CD14-positive monocyte (primary cell): ENCODE measurements at regions not wholly inside any gene's neighbourhood (a gene's known extent, or its start where the extent isn't known, plus 50 kb on each side); places are given as distances from the start of the nearest gene placed in this dataset.

Source experiments
- DNase-seq, 3 donors: peaks; one replicate each; pipeline ENCODE4 v3.0.0-alpha.2; 2011 to 2022
- H2AFZ ChIP-seq: 2 replicates; pipeline ENCODE4 v1.6.0; 2012; ENCODE audit warnings: mild to moderate bottlenecking, low read depth, low read length, inconsistent platforms; ENCODE audit not compliant: insufficient read depth, poor library complexity, severe bottlenecking
- H3K27ac ChIP-seq, 2 donors: 1 replicate in 1 of 2; 2 replicates in 1 of 2; pipeline ENCODE4 v1.5.1; 2012 to 2013; ENCODE audit warnings: low read length in 2 of 2, control low read depth in 1 of 2, inconsistent platforms in 1 of 2, low read depth in 1 of 2, mild to moderate bottlenecking in 1 of 2
- H3K27me3 ChIP-seq, 2 donors: one replicate each; pipeline versions ENCODE4 v1.6.0 to v1.6.1; 2011 to 2013; ENCODE audit warnings: low read length in 2 of 2; ENCODE audit not compliant: control insufficient read depth in 2 of 2, insufficient read depth in 2 of 2
- H3K36me3 ChIP-seq, 2 donors: replicated peaks in 1 of 2; 1 replicate in 1 of 2; 2 replicates in 1 of 2; pipeline versions ENCODE4 v1.5.1 to v1.6.1; 2012 to 2013; ENCODE audit warnings: low read length in 2 of 2, control low read depth in 1 of 2, inconsistent platforms in 1 of 2, mild to moderate bottlenecking in 1 of 2; ENCODE audit not compliant: insufficient read depth in 2 of 2, control insufficient read depth in 1 of 2
- H3K4me1 ChIP-seq, 2 donors: 1 replicate in 1 of 2; 2 replicates in 1 of 2; pipeline versions ENCODE4 v1.5.1 to v1.6.1; 2012 to 2013; ENCODE audit warnings: low read length in 2 of 2, control low read depth in 1 of 2, inconsistent platforms in 1 of 2, mild to moderate bottlenecking in 1 of 2, moderate library complexity in 1 of 2; ENCODE audit not compliant: insufficient read depth in 2 of 2, control insufficient read depth in 1 of 2
- H3K4me2 ChIP-seq: replicated peaks from 2 replicates; pipeline ENCODE3; 2012; ENCODE audit warnings: low read length, moderate library complexity, mild to moderate bottlenecking; ENCODE audit not compliant: poor library complexity, severe bottlenecking; ENCODE audit errors: extremely low read depth
- H3K4me3 ChIP-seq, 3 experiments: fragments of 200-600 bp in 1 of 3; sonication (generic) in 1 of 3; replicated peaks in 1 of 3; 1 replicate in 2 of 3; 2 replicates in 1 of 3; pipeline ENCODE4 v1.5.1; 2011 to 2013; ENCODE audit warnings: low read length in 3 of 3, mild to moderate bottlenecking in 3 of 3, control low read depth in 2 of 3, low read depth in 2 of 3, inconsistent platforms in 1 of 3, moderate library complexity in 1 of 3
- H3K79me2 ChIP-seq: 2 replicates; pipeline ENCODE4 v1.6.0; 2012; ENCODE audit warnings: mild to moderate bottlenecking, control low read depth, inconsistent platforms, low read length, moderate library complexity; ENCODE audit not compliant: insufficient read depth
- H3K9ac ChIP-seq: 2 replicates; pipeline ENCODE4 v1.6.0; 2017; ENCODE audit warnings: low read length, mild to moderate bottlenecking; ENCODE audit not compliant: insufficient read depth, poor library complexity, severe bottlenecking
- H3K9me3 ChIP-seq, 2 donors: replicated peaks in 1 of 2; 1 replicate in 1 of 2; 2 replicates in 1 of 2; pipeline versions ENCODE4 v1.5.1 to v1.6.1; 2012 to 2013; ENCODE audit warnings: low read length in 2 of 2, control low read depth in 1 of 2; ENCODE audit not compliant: control insufficient read depth in 1 of 2, insufficient read depth in 1 of 2
- H4K20me1 ChIP-seq: 2 replicates; pipeline ENCODE4 v1.6.0; 2012; ENCODE audit warnings: mild to moderate bottlenecking, low read length, control low read depth, moderate library complexity; ENCODE audit not compliant: insufficient read depth
- H3K27ac Mint-ChIP-seq, 7 donors: one replicate each; pipeline ENCODE4 v1.8.0; 2020; ENCODE audit warnings: mild to moderate bottlenecking in 7 of 7, mixed read lengths in 7 of 7, moderate library complexity in 6 of 7, inconsistent platforms in 2 of 7
- H3K27me3 Mint-ChIP-seq, 3 donors: one replicate each; pipeline ENCODE4 v1.8.0; 2021 to 2022; ENCODE audit warnings: low read depth in 3 of 3, mild to moderate bottlenecking in 3 of 3, mixed read lengths in 3 of 3, moderate library complexity in 3 of 3, inconsistent platforms in 1 of 3
- H3K36me3 Mint-ChIP-seq, 2 donors: one replicate each; pipeline ENCODE4 v1.8.0; 2020; ENCODE audit warnings: mixed read lengths in 2 of 2, inconsistent platforms in 1 of 2, mild to moderate bottlenecking in 1 of 2
- H3K4me1 Mint-ChIP-seq: one replicate; pipeline ENCODE4 v1.8.0; 2020; ENCODE audit warnings: mild to moderate bottlenecking, mixed read lengths
- H3K4me3 Mint-ChIP-seq, 2 donors: one replicate each; pipeline ENCODE4 v1.8.0; 2020; ENCODE audit warnings: mild to moderate bottlenecking in 2 of 2, mixed read lengths in 2 of 2, moderate library complexity in 1 of 2
- H3K9me3 Mint-ChIP-seq, 7 donors: one replicate each; pipeline ENCODE4 v1.8.0; 2020 to 2022; ENCODE audit warnings: mixed read lengths in 7 of 7, mild to moderate bottlenecking in 6 of 7, moderate library complexity in 6 of 7, inconsistent platforms in 2 of 7
- WGBS: methylation state at CpG from one replicate; pipeline ENCODE4 v1.1.5; 2013; ENCODE audit warnings: missing lambda C conversion rate; ENCODE audit not compliant: insufficient coverage; 5-methylcytosine and 5-hydroxymethylcytosine counted together
- intact Hi-C, 2 donors: fragments of 100-400 bp; cut with micrococcal nuclease; formaldehyde crosslinking; loops; one replicate each; pipeline versions ENCODE4 v1.15.0 to v1.15.1; 2023
- TF ChIP-seq, protein P1 (sequence below): fragments of 200-600 bp; IDR thresholded peaks from one replicate; pipeline ENCODE4 v1.8.0; 2022; ENCODE audit warnings: antibody characterized with exemption, mild to moderate bottlenecking

- Histone ChIP-seq H4K20me1 (no peaks in the 10 kb centered on the region), H3K27ac (no peak overlapping the region), H3K79me2 (no peaks in the 10 kb centered on the region), H3K27me3 (peaks cover 4 to 13% of the 10 kb centered on the region in 2 donors), H3K36me3 (no peaks in the 10 kb centered on the region), H2AFZ (no peak overlapping the region), H3K4me3 (no peak overlapping the region), H3K9ac (no peak overlapping the region), H3K4me1 (no peaks in the 10 kb centered on the region), H3K9me3 (no peaks in the 10 kb centered on the region), H3K4me2 (no peak overlapping the region)
- Mint-ChIP-seq H3K4me3 (peak overlapping the region in 1 of 2 donors; percentile 51), H3K9me3 (peaks cover 0 to 3% (median 0%) of the 10 kb centered on the region in 7 donors), H3K27me3 (peaks cover 25 to 49% (median 27%) of the 10 kb centered on the region in 3 donors), H3K4me1 (no peaks in the 10 kb centered on the region), H3K27ac (no peak overlapping the region), H3K36me3 (no peaks in the 10 kb centered on the region)
- TF ChIP-seq, protein P1, sequence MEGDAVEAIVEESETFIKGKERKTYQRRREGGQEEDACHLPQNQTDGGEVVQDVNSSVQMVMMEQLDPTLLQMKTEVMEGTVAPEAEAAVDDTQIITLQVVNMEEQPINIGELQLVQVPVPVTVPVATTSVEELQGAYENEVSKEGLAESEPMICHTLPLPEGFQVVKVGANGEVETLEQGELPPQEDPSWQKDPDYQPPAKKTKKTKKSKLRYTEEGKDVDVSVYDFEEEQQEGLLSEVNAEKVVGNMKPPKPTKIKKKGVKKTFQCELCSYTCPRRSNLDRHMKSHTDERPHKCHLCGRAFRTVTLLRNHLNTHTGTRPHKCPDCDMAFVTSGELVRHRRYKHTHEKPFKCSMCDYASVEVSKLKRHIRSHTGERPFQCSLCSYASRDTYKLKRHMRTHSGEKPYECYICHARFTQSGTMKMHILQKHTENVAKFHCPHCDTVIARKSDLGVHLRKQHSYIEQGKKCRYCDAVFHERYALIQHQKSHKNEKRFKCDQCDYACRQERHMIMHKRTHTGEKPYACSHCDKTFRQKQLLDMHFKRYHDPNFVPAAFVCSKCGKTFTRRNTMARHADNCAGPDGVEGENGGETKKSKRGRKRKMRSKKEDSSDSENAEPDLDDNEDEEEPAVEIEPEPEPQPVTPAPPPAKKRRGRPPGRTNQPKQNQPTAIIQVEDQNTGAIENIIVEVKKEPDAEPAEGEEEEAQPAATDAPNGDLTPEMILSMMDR, result no peak
- WGBS, result 53% methylated on average over 15 of the region's 28 CpGs
- no peak for DNase-seq
- intact Hi-C loops, result no loop called here
Observed at GRCh38 chr19:13623716-13624710, 117.7 kb upstream of the CACNA1A start.

DNA sequence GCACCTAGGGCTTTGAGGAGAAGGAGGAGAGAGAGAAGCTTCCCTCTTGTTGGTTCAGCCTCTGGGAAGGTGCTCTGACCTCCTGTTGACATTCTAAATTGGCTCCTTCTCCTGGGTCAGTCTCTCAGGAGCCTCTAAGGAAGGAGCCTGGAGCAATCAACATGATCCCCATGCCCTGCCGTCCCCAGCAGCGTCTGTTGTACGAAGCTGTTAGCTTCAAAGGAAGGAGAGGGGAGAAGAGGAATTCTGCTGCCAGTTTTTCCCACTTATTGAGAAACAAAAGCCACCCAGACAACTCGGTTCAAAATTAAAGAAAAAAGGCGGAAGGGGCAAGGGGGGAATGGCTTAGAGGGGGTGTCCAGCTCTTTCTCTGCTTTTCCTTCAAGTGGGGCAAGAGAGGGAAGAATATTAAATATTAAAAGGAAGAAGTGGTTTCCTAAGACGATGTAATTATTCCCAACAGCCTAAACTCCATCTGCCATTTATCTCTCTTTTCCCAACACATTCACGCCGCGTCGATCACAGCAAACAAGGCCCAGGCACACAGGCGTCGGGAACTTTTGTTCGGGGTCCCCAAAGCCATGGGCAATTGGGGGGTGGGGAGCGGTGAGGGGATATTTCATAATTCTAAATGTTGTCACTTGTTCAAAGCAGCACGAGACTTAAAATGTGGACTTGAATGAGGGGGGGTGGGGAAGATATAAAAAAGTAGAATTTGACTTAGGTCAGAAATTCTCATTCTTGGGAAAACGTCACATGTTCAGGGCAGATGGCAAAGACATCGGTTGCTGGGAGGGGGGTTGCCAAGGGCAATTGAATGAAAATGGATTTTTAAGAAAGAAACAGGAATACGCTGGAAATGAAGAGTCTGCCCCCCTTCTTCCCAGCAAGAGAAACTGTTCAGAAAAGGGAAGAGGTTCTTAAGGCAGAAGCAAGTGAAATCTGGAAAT lies 116.8 kb upstream of the CACNA1A start:
- Histone ChIP-seq H3K36me3 (no peaks in the 10 kb centered on the region), H3K9me3 (no peaks in the 10 kb centered on the region), H3K4me3 (no peak overlapping the region), H3K27ac (no peak overlapping the region), H3K79me2 (no peaks in the 10 kb centered on the region), H3K27me3 (peaks cover 4 to 13% of the 10 kb centered on the region in 2 donors), H3K4me2 (no peak overlapping the region), H2AFZ (no peak overlapping the region), H4K20me1 (no peaks in the 10 kb centered on the region), H3K9ac (no peak overlapping the region), H3K4me1 (no peaks in the 10 kb centered on the region)
- 32% methylated on average over 7 of the region's 18 CpGs for WGBS
- TF ChIP-seq, protein P1, result no peak
- no peak for DNase-seq
- Mint-ChIP-seq H3K4me3 (peak overlapping the region in 1 of 2 donors; percentile 51), H3K27me3 (peaks cover 23 to 49% (median 25%) of the 10 kb centered on the region in 3 donors), H3K4me1 (no peaks in the 10 kb centered on the region), H3K9me3 (peaks cover 0 to 3% (median 2%) of the 10 kb centered on the region in 7 donors), H3K27ac (no peak overlapping the region), H3K36me3 (no peaks in the 10 kb centered on the region)
- intact Hi-C loops, result no loop called here
